ENCODE measurements at regions not wholly inside any gene's neighbourhood (a gene's known extent, or its start where the extent isn't known, plus 50 kb on each side); places are given as distances from the start of the nearest gene placed in this dataset.

- DNase-seq (no peak), ATAC-seq (ENCODE audit: insufficient read depth, low read depth) (no peak)
- Histone ChIP-seq H3K4me2 (ENCODE audit: insufficient read depth, low read length) (no peak overlapping the region), H3K79me2 (ENCODE audit: insufficient read depth, low read length) (no peaks in the 10 kb centered on the region), H2AFZ (ENCODE audit: low read depth, low read length) (no peak overlapping the region), H3K4me3 (ENCODE audit: low read depth in 1 of 2, low read length in 2 of 2) (no peak overlapping the region), H3K9me3 (ENCODE audit: insufficient read depth, low read length, severe bottlenecking) (no peaks in the 10 kb centered on the region), H3K27ac (ENCODE audit: low read length) (no peak overlapping the region), H3K36me3 (ENCODE audit: insufficient read depth, low read length) (no peaks in the 10 kb centered on the region), H3K4me1 (ENCODE audit: insufficient read depth, low read length) (no peaks in the 10 kb centered on the region), H3K9ac (ENCODE audit: low read depth, low read length) (no peak overlapping the region), H3K27me3 (ENCODE audit: insufficient read depth, low read length, poor library complexity) (peaks cover 10% of the 10 kb centered on the region), H4K20me1 (ENCODE audit: insufficient read depth, low read length) (no peaks in the 10 kb centered on the region)
- no peak for TF ChIP-seq EZH2 (IDR thresholded peaks at IDR 0.05; ENCODE audit: borderline replicate concordance, low read depth, low read length, severe bottlenecking)
These were observed 77.6 kb upstream of the ALDH1A1 start for GRCh38 chr9:73030370-73031030.

GRCh38 chr9:73029346-73029745 is 76.5 kb upstream of the ALDH1A1 start:
- DNase-seq, result no peak
- Histone ChIP-seq H3K27ac (ENCODE audit: low read length) (no peak overlapping the region), H3K9me3 (ENCODE audit: insufficient read depth, low read length, severe bottlenecking) (no peaks in the 10 kb centered on the region), H3K79me2 (ENCODE audit: insufficient read depth, low read length) (no peaks in the 10 kb centered on the region), H3K9ac (ENCODE audit: low read depth, low read length) (no peak overlapping the region), H2AFZ (ENCODE audit: low read depth, low read length) (no peak overlapping the region), H3K36me3 (ENCODE audit: insufficient read depth, low read length) (no peaks in the 10 kb centered on the region), H3K4me2 (ENCODE audit: insufficient read depth, low read length) (no peak overlapping the region), H3K4me3 (ENCODE audit: low read depth in 1 of 2, low read length in 2 of 2) (no peak overlapping the region), H4K20me1 (ENCODE audit: insufficient read depth, low read length) (no peaks in the 10 kb centered on the region), H3K27me3 (ENCODE audit: insufficient read depth, low read length, poor library complexity) (peaks cover 3% of the 10 kb centered on the region), H3K4me1 (ENCODE audit: insufficient read depth, low read length) (no peaks in the 10 kb centered on the region)
- TF ChIP-seq CTCF (IDR thresholded peaks at IDR 0.05; ENCODE audit: borderline replicate concordance, extremely low read depth, low read length, poor library complexity, severe bottlenecking), result no peak
- TF ChIP-seq EZH2 (IDR thresholded peaks at IDR 0.05; ENCODE audit: borderline replicate concordance, low read depth, low read length, severe bottlenecking), result no peak
- ATAC-seq (ENCODE audit: insufficient read depth, low read depth), result no peak

- Histone ChIP-seq H3K9ac (ENCODE audit: low read depth, low read length) (no peak overlapping the region), H3K4me2 (ENCODE audit: insufficient read depth, low read length) (no peak overlapping the region), H3K4me3 (ENCODE audit: low read depth in 1 of 2, low read length in 2 of 2) (no peak overlapping the region), H2AFZ (ENCODE audit: low read depth, low read length) (no peak overlapping the region), H3K27ac (ENCODE audit: low read length) (no peak overlapping the region), H3K36me3 (ENCODE audit: insufficient read depth, low read length) (no peaks in the 10 kb centered on the region), H3K4me1 (ENCODE audit: insufficient read depth, low read length) (no peaks in the 10 kb centered on the region), H3K79me2 (ENCODE audit: insufficient read depth, low read length) (no peaks in the 10 kb centered on the region), H3K9me3 (ENCODE audit: insufficient read depth, low read length, severe bottlenecking) (no peaks in the 10 kb centered on the region), H3K27me3 (ENCODE audit: insufficient read depth, low read length, poor library complexity) (peaks cover 3% of the 10 kb centered on the region), H4K20me1 (ENCODE audit: insufficient read depth, low read length) (no peaks in the 10 kb centered on the region)
- no peak for ATAC-seq (ENCODE audit: insufficient read depth, low read depth)
- TF ChIP-seq EZH2 (IDR thresholded peaks at IDR 0.05; ENCODE audit: borderline replicate concordance, low read depth, low read length, severe bottlenecking), result no peak
- TF ChIP-seq CTCF (IDR thresholded peaks at IDR 0.05; ENCODE audit: borderline replicate concordance, extremely low read depth, low read length, poor library complexity, severe bottlenecking), result no peak
- DNase-seq, result no peak
These were observed 73.5 kb upstream of the ALDH1A1 start for GRCh38 chr9:73026375-73026774.

- H3K4me3 ChIP-seq (ENCODE audit: low read depth in 1 of 2, low read length in 2 of 2), result no peak overlapping the region
- H3K4me2 ChIP-seq (ENCODE audit: insufficient read depth, low read length), result no peak overlapping the region
- no peak overlapping the region for H3K27ac ChIP-seq (ENCODE audit: low read length)
These were observed 71.8 kb upstream of the ALDH1A1 start for GRCh38 chr9:73024601-73025034.

More at GRCh38 chr9:73024601-73025034, 71.8 kb upstream of the ALDH1A1 start:
- Histone ChIP-seq H3K27me3 (ENCODE audit: insufficient read depth, low read length, poor library complexity) (peaks cover 3% of the 10 kb centered on the region), H3K9me3 (ENCODE audit: insufficient read depth, low read length, severe bottlenecking) (no peaks in the 10 kb centered on the region), H3K36me3 (ENCODE audit: insufficient read depth, low read length) (no peaks in the 10 kb centered on the region), H2AFZ (ENCODE audit: low read depth, low read length) (no peak overlapping the region), H3K4me1 (ENCODE audit: insufficient read depth, low read length) (no peaks in the 10 kb centered on the region), H3K9ac (ENCODE audit: low read depth, low read length) (no peak overlapping the region), H3K79me2 (ENCODE audit: insufficient read depth, low read length) (no peaks in the 10 kb centered on the region), H4K20me1 (ENCODE audit: insufficient read depth, low read length) (no peaks in the 10 kb centered on the region)
- no peak for ATAC-seq (ENCODE audit: insufficient read depth, low read depth)
- DNase-seq, result no peak
- no peak for TF ChIP-seq EZH2 (IDR thresholded peaks at IDR 0.05; ENCODE audit: borderline replicate concordance, low read depth, low read length, severe bottlenecking)
- no peak for TF ChIP-seq CTCF (IDR thresholded peaks at IDR 0.05; ENCODE audit: borderline replicate concordance, extremely low read depth, low read length, poor library complexity, severe bottlenecking)

Measured in DND-41 (cell line).